NCI-H524 (cell line): ENCODE measurements at regions not wholly inside any gene's neighbourhood (a gene's known extent, or its start where the extent isn't known, plus 50 kb on each side); places are given as distances from the start of the nearest gene placed in this dataset.

Experiments used
- DNase-seq, 2 experiments: peaks; one replicate each; lab custom pipeline; 2025; lab: John Stamatoyannopoulos, UW

DNA sequence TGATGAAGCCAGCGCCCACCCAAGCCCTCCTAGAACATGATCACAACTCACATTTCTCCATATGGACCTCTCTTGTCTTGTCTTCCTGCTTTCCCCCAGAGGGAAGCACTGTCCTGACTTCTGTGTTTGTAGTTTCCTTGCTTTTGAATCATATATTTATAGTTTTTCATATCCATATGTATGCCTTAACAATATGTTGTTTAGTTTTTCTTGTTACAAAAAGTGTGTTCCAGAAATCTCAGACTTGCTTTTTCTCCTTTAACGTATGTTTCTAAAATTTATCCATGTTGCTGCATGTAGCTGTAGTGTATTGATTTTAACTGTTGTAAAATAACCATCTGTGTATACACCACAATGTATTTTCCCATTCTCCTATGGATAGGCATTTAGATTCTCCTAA is 182.0 kb upstream of the SMIM23 start:
- no peak for DNase-seq

GRCh38 chr5:171604195-171604594 is 181.4 kb upstream of the SMIM23 start:
- no peak for DNase-seq

- DNase-seq, result peak in 1 of 2 experiments; percentile 11
Measured at GRCh38 chr5:171606414-171607024, 179.1 kb upstream of the SMIM23 start.

- no peak for DNase-seq
Measured at GRCh38 chr5:171607863-171608262, 177.8 kb upstream of the SMIM23 start.

GRCh38 chr5:171609806-171610452 is 175.7 kb upstream of the SMIM23 start:
- no peak for DNase-seq

DNA sequence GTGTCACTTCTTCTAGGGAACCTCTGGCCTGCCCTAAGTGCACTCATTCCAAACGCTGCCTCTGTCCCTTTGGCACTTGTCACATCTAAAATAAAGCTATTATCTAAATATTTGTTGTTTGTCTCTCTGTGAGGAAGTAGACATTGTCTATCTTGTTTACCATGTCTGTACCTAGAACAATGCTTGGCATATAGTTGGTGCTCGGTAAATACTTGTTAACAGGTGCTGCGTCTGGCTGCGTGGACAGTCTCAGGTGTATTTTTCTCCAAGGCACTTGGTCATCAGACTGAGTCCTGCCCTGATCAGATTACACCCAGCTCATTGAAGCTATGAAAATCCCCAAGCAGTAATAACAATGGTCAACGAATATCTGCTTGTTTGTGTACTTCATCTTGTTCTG is 174.9 kb upstream of the SMIM23 start:
- no peak for DNase-seq

GRCh38 chr5:171612749-171613148 is 172.9 kb upstream of the SMIM23 start:
- DNase-seq, result no peak

DNA sequence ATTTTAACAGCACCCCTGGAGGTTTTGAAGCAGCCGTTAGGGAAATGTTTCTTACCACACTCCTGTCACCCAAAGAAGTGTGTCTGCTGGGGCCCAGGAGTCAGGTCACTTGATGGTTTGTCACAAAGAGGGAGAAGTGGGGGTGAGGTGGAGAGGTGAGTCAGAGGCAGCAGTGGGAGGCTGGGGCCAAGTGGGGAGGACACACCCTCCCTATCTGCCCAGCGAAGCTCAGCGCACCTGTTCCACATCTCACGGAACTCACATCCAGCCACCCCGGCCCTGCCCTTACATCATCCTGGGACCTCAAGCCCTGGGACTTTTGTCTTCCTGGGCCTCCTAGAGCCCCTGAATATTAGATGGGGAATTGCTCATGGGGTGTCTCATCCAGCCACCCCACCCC is 171.1 kb upstream of the SMIM23 start:
- DNase-seq, result no peak

- DNase-seq, result no peak
Measured at GRCh38 chr5:171614971-171615653, 170.5 kb upstream of the SMIM23 start.

GRCh38 chr5:171615705-171616640 is 169.6 kb upstream of the SMIM23 start:
- DNase-seq, result no peak

DNA sequence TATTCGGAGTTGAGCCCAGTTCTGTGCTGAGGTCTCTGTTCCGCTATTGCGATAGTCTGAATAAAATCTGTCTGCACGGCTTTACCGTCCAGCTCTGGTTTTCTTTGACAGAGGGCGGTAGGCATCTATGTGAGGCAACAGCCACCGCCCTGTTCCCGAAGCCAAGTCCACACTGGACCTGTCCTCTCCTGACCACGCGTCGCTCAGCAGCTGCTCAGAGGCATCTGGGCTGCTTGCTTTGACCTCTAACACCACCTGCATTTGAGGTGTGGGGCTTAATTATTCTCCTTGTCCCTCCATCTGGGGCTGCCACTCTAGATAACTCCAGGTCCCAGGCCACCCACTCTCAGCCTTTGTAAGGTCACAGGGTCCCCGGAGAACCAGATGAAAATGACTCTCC is 168.4 kb upstream of the SMIM23 start:
- no peak for DNase-seq

- peak in 1 of 2 experiments; percentile 23 for DNase-seq
Measured at GRCh38 chr5:171617817-171618591, 167.6 kb upstream of the SMIM23 start.

DNA sequence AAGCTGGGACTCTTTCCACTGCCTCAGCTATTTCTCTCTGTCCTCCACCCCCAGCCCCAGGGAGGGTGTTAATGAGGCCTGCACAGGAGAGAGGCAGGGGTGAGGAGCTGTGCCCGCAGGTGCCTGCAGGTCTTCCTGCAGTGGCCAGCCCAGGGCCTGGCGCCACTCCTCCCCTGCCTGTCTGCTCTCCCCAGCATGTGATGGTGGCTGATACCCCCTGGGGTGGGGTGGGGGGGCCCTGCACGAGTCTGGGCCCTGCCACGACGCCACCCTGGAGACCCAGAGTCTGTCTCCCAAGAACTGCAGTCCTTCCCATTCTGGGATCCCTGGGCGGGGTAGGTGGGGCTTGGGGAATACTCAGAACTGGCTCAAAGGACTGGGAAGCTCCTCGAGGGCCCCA is 166.4 kb upstream of the SMIM23 start:
- no peak for DNase-seq

DNA sequence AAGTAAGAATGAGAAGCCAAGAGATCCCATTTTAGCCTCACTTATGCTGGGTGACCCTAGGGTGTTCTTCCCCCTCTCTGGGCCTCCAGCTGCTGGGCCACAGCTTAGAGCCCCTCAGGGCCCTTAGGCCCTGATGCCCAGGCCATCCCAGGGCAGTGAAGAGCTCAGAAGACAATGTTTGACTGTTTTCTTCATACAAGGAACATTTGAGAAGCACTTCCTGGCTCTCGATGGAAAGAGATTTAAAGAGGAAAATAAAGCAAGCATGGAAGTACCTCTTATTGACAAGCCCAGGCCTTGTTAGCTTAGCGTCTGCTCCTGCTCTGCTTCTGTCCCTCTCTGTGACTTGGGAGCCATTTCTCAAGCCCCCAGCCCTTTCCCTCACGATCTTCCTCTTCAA is 165.9 kb upstream of the SMIM23 start:
- DNase-seq, result no peak

DNA sequence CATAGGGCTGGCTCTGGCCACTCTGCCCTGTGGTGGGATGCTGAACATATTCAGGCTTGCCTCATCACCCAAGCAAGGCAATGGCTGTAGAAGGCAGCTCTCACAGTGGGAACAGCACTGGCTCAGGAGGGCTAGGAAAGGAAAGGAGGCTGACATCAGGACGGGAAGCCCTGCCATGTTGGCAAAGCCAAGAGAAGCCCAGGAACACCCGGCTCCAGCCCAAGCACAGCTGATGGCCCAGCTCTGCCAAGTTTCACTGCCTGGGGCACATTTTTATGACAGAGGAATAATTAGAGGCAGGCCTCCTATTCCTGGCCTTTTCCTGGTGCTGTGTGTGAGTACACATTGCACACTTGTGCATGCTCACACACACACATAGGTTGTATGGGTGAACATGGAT is 163.6 kb upstream of the SMIM23 start:
- DNase-seq, result no peak

DNA sequence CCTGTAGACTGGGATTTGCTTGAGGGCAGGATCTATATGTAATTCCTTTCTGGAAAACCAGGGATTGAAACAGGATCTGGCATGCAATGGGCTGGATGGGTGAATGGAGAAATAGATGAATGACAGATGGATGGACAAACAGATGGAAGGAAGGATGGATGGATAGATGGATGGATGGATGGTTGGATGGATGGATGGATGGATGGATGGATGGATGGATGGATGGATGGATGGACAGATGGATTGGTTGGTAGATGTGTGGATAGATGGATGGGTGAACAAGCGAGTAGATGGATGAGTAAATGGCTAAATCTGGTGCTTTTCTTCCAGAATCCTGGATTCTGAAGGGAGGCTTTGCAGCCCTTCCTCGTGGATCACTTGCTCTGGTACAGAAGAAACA is 162.5 kb upstream of the SMIM23 start:
- no peak for DNase-seq

DNA sequence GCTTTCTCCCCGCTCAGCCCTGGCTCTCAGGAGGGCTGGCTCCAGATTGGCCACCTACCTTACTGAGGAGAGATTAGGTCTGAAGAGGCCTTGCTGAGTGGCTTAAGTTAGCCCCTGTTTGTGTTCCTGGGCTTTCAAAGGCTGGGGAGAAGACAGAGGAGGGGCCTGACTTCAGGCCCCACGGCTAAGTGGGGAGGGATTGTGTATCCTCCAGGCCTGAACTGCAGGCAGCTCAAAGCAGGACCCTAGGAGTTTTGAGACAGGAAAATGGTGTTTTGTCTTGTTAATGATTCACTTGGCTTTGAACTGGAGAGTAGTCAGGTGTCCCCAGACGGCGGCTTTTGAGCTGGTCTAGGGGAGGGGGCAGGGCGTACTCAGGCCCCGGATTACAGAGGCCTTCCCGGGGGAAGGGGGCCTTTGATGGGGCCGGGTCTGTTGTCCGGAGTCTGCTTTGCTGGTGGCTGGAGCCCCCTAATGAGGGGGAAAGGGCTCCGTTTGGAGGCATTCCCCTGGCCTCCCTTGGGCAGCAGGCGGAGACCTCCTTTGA is 162.0 kb upstream of the SMIM23 start:
- DNase-seq, result peak; percentile 76 to 93

DNA sequence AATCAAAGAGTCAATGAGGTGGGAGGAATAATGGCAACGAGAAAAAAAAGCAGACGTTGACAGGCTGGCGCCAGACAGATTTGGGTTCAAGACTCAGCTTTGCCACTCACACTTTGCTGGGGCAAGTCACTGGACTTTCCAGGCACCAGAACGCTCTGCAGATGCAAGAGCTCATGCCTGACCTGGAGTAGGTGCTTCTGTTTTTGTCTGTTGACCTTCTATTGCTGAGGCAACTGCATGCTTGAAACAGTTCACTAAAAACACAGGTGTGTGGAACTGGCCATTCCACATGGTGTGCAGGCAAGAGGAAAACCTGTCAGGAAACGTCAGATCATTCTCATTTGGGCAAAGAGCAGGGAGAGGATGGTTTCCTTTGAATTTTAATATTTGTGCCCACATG is 161.2 kb upstream of the SMIM23 start:
- DNase-seq, result no peak

- DNase-seq, result no peak
Measured at GRCh38 chr5:171625646-171626045, 160.0 kb upstream of the SMIM23 start.

GRCh38 chr5:171627936-171628632 is 157.5 kb upstream of the SMIM23 start:
- no peak for DNase-seq

DNA sequence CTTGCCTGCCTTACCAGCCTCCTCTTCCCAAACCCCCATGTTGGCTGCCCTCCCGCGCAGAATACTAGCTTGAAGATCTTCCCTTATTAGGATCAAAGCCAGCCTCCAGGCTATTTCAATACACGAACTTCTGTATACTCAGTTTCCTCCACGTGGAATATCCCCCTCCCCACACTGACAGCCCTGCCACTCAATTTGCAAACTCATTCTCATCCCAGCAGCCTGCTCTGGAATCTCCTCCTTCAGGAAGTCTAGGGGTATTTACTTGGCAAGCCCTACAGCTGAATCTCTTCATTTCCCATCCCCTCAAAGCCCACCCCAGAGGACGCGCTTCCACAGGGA is 157.0 kb upstream of the SMIM23 start:
- no peak for DNase-seq
